Activated CD8-positive, alpha-beta T cell treated with anti-CD3 and anti-CD28 coated beads for 36 hours (primary cell): ENCODE measurements at regions not wholly inside any gene's neighbourhood (a gene's known extent, or its start where the extent isn't known, plus 50 kb on each side); places are given as distances from the start of the nearest gene placed in this dataset.

ENCODE experiments used
- ATAC-seq: fragments of 200-7000 bp; cut with Tn5 transposase; one replicate; pipeline ENCODE4 v1.10.0; 2021; ENCODE audit warnings: mild to moderate bottlenecking, moderate library complexity
- CTCF ChIA-PET: fragments of 350-600 bp; sonication (Branson Sonifier 250); formaldehyde crosslinking; loops from one replicate; lab custom pipeline; 2021; ENCODE audit warnings: antibody characterized with exemption; lab: Charles Lee
- POLR2A ChIA-PET: fragments of 350-600 bp; sonication (Branson Sonifier 250); formaldehyde crosslinking; loops from one replicate; lab custom pipeline; 2021; ENCODE audit warnings: antibody characterized with exemption; lab: Charles Lee
- DNase-seq: peaks from one replicate; pipeline ENCODE4 v3.0.0-alpha.2; 2020
- H3K27ac Mint-ChIP-seq: one replicate; pipeline ENCODE4 v1.8.0; 2021; ENCODE audit warnings: mild to moderate bottlenecking, mixed read lengths
- H3K27me3 Mint-ChIP-seq: one replicate; pipeline ENCODE4 v1.8.0; 2021; ENCODE audit warnings: mixed read lengths
- H3K36me3 Mint-ChIP-seq: one replicate; pipeline ENCODE4 v1.8.0; 2021; ENCODE audit warnings: low read depth, mixed read lengths
- H3K4me1 Mint-ChIP-seq: one replicate; pipeline ENCODE4 v1.8.0; 2021; ENCODE audit warnings: low read depth, mixed read lengths
- H3K4me3 Mint-ChIP-seq: one replicate; pipeline ENCODE4 v1.8.0; 2021; ENCODE audit warnings: mild to moderate bottlenecking, moderate library complexity, mixed read lengths
- H3K9me3 Mint-ChIP-seq: one replicate; pipeline ENCODE4 v1.8.0; 2021; ENCODE audit warnings: mixed read lengths
- intact Hi-C: fragments of 100-400 bp; cut with micrococcal nuclease; formaldehyde crosslinking; loops from one replicate; pipeline ENCODE4 v1.10.0; 2022
- TF ChIP-seq, protein P1 (sequence below): fragments of 200-600 bp; IDR thresholded peaks from one replicate; pipeline ENCODE4 v1.8.0; 2022; ENCODE audit warnings: antibody characterized with exemption, mild to moderate bottlenecking

DNA sequence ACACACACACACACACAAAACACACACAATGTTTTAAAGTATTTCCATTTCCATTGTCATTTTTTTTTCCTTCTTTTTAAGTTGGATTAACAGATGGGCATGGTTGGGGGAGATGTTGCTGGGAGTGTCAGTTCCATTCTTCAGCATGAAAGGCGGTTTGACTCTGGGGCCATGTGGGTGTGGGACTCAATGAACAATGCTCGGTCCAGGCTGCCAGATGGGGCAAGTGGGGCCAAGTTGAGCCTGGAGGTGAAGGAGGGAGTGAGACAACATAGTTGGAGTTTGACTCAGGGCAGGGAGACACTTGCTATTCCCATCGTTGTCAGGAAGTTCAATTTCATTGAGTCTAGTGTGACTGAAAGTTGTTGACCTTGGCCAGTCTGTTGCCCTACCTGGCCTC is 125.3 kb downstream of the TLE3 start:
- no peaks in the 10 kb centered on the region for H3K36me3 Mint-ChIP-seq
- intact Hi-C loops, result no loop called here
- no peaks in the 10 kb centered on the region for H3K4me1 Mint-ChIP-seq

DNA sequence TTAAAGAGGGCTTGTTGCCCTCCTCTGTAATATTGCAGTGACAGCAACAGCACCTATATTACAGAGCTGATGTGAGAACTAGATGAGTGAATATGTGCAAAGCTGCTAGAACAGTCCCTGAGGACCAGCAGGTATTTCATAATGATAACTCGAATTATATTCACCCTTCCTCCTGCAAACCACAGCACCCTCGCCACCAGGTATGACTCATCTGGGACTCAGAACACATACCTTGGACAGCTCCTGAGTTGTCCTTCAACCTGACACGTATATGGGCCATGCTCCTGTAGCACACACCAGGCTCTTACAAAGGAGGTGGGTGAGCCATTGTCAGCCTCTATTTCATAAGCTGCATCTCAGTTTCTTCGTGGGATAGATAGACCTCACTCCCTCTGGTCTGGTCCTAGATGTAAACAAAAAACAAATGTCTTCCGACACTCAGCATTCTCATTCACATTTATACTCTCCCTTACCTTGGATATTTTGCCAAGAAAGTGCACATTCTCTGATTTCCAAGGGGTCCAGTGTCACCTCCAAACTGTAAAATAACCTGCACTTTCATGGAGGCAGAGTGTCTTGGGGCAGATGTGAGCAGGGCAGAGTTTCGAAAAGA is 124.5 kb downstream of the TLE3 start:
- H3K27ac Mint-ChIP-seq, result no peak overlapping the region
- peaks cover 33% of the 10 kb centered on the region for H3K27me3 Mint-ChIP-seq
- H3K36me3 Mint-ChIP-seq, result no peaks in the 10 kb centered on the region
- intact Hi-C loops, result no loop called here
- no peaks in the 10 kb centered on the region for H3K9me3 Mint-ChIP-seq
- CTCF ChIA-PET, result no interaction called here
- TF ChIP-seq, protein P1, sequence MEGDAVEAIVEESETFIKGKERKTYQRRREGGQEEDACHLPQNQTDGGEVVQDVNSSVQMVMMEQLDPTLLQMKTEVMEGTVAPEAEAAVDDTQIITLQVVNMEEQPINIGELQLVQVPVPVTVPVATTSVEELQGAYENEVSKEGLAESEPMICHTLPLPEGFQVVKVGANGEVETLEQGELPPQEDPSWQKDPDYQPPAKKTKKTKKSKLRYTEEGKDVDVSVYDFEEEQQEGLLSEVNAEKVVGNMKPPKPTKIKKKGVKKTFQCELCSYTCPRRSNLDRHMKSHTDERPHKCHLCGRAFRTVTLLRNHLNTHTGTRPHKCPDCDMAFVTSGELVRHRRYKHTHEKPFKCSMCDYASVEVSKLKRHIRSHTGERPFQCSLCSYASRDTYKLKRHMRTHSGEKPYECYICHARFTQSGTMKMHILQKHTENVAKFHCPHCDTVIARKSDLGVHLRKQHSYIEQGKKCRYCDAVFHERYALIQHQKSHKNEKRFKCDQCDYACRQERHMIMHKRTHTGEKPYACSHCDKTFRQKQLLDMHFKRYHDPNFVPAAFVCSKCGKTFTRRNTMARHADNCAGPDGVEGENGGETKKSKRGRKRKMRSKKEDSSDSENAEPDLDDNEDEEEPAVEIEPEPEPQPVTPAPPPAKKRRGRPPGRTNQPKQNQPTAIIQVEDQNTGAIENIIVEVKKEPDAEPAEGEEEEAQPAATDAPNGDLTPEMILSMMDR, result no peak
- POLR2A ChIA-PET, result no interaction called here
- DNase-seq, result peak; percentile 67
- no peaks in the 10 kb centered on the region for H3K4me1 Mint-ChIP-seq
- ATAC-seq, result peak; percentile 69
- no peak overlapping the region for H3K4me3 Mint-ChIP-seq

More for the DNA sequence above, 125.3 kb downstream of the TLE3 start:
- DNase-seq (no peak), ATAC-seq (no peak)
- Mint-ChIP-seq H3K9me3 (no peaks in the 10 kb centered on the region), H3K27me3 (peaks cover 31% of the 10 kb centered on the region), H3K4me3 (no peak overlapping the region), H3K27ac (no peak overlapping the region)
- POLR2A ChIA-PET, result no interaction called here
- CTCF ChIA-PET, result no interaction called here
- TF ChIP-seq, protein P1, result no peak

DNA sequence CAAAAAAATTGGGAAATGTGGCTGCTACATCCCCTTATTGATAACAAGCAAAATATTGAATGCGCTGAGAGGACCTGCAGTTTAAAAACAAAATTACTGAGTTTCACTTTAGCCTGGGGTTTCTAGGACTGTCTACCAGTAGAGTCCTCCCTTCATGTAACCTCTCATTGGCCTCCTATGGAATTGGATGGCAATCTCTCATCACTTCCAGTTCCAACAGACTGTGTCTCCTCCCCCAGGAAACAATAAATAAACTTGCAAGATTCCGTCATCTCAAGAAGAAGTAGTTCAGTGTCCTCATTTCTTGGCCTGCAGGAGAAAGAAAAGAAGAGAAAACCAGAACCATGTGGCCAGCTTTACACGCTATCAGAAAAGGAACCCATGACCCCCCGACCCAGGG is 123.8 kb downstream of the TLE3 start:
- H3K36me3 Mint-ChIP-seq, result no peaks in the 10 kb centered on the region
- ATAC-seq (no peak), DNase-seq (no peak)
- no peak overlapping the region for H3K4me3 Mint-ChIP-seq
- H3K27ac Mint-ChIP-seq, result no peak overlapping the region
- no peaks in the 10 kb centered on the region for H3K4me1 Mint-ChIP-seq
- intact Hi-C loops, result no loop called here
- no peaks in the 10 kb centered on the region for H3K9me3 Mint-ChIP-seq
- H3K27me3 Mint-ChIP-seq, result peaks cover 36% of the 10 kb centered on the region
- TF ChIP-seq, protein P1, result no peak
- ChIA-PET CTCF (no interaction called here), POLR2A (no interaction called here)

DNA sequence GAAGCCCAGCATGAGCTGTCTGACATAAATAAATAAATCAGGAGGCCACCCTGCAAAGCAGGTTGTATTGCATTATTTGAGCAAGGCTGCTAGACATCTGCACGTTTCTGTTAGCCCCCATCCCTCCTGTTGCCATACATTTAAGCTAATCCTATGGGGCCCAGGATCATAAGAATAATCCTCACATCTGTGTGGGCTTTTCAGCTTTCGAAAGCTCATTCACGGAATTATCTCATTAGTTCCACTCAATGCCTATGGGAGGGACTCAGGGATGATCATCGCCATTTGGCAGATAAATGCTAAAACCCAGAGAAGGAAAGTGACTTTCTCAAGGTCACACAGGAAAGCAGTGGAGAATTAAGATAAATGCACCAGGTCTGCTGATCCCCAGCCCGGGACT is 123.4 kb downstream of the TLE3 start:
- ChIA-PET CTCF (no interaction called here), POLR2A (no interaction called here)
- Mint-ChIP-seq H3K27me3 (peaks cover 36% of the 10 kb centered on the region), H3K27ac (no peak overlapping the region), H3K4me3 (no peak overlapping the region), H3K4me1 (no peaks in the 10 kb centered on the region), H3K36me3 (no peaks in the 10 kb centered on the region), H3K9me3 (no peaks in the 10 kb centered on the region)
- intact Hi-C loops, result no loop called here
- ATAC-seq, result no peak
- DNase-seq, result no peak
- TF ChIP-seq, protein P1, result no peak

DNA sequence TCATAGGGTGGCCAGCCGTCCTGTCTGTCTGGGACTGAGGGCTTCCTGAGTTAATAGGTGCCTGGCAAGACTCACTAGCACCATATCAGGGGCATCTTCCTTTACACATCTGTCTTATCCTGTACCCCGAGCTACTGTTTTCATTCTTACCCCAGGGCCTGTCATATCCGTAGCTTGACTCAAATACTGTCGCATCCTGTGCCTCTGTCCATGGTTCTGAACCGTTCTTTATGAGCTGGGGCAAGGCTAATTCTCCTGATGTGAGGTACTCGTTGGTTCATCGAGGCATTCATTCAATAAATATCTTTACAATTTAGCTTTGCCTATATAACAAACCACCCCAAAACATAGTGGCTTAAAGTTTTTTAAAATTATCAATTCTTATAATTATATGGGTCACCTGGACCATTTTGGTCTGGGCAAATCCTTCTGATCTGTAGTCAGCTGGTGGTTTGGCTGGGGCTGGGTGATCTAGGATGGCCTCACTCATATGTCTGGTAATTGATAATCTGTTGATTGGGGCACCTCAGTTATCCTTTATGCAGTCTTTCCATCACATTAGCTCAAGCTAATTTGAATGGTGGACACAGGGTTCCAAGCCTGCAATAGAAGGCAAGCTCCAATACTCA is 121.2 kb downstream of the TLE3 start:
- peak; percentile 80 for ATAC-seq
- ChIA-PET POLR2A (interaction anchor here (1.5 kb wide), 1 partner anchor 47 kb away, joined by 3 read pairs; no protein-coding TSS in a partner anchor), CTCF (interaction anchor here (0.8 kb wide), 1 partner anchor 501 kb away, joined by 3 read pairs; no protein-coding TSS in a partner anchor)
- H3K27ac Mint-ChIP-seq, result no peak overlapping the region
- no peaks in the 10 kb centered on the region for H3K4me1 Mint-ChIP-seq
- H3K27me3 Mint-ChIP-seq, result peaks cover 38% of the 10 kb centered on the region
- no peaks in the 10 kb centered on the region for H3K36me3 Mint-ChIP-seq
- H3K4me3 Mint-ChIP-seq, result no peak overlapping the region
- TF ChIP-seq, protein P1, result no peak
- peak; percentile 78 for DNase-seq
- no peaks in the 10 kb centered on the region for H3K9me3 Mint-ChIP-seq
- intact Hi-C loops, result no loop called here
